IPS DF 4.7 (cell line): ENCODE measurements at regions not wholly inside any gene's neighbourhood (a gene's known extent, or its start where the extent isn't known, plus 50 kb on each side); places are given as distances from the start of the nearest gene placed in this dataset.
"Not testable (repeated sequence)": the region's sequence is repeated elsewhere in the genome, so short reads cannot be mapped to it uniquely, and the experiment has no call there.

Experiments used
- DNase-seq: peaks from one replicate; pipeline ENCODE4 v3.0.0-alpha.2; 2013; ENCODE audit warnings: low spot score; ENCODE audit errors: extremely low read depth

- DNase-seq, result no peak
Measured at GRCh38 chr2:128643221-128644065, 324.8 kb upstream of the HS6ST1 start.

- no peak for DNase-seq
Measured at GRCh38 chr2:128644156-128644555, 325.5 kb upstream of the HS6ST1 start.

- peak; percentile 64 for DNase-seq
Measured at GRCh38 chr2:128644718-128645256, 326.1 kb upstream of the HS6ST1 start.

GRCh38 chr2:128645631-128646030, 327.0 kb upstream of the HS6ST1 start:
- no peak for DNase-seq

- no peak for DNase-seq
Measured at GRCh38 chr2:128646091-128646490, 327.4 kb upstream of the HS6ST1 start.

GRCh38 chr2:128646691-128647090, 328.0 kb upstream of the HS6ST1 start:
- no peak for DNase-seq

GRCh38 chr2:128651000-128651399, 332.3 kb upstream of the HS6ST1 start:
- no peak for DNase-seq

- DNase-seq, result no peak
Measured at GRCh38 chr2:128654408-128654807, 335.7 kb upstream of the HS6ST1 start.

- no peak for DNase-seq
Measured at GRCh38 chr2:128660836-128661235, 342.2 kb upstream of the HS6ST1 start.

- DNase-seq, result no peak
Measured at GRCh38 chr2:128661311-128661710, 342.6 kb upstream of the HS6ST1 start.

GRCh38 chr2:128662051-128662471, 343.4 kb upstream of the HS6ST1 start:
- DNase-seq, result no peak

- DNase-seq, result no peak
Measured at GRCh38 chr2:128663371-128664050, 344.8 kb upstream of the HS6ST1 start.

- DNase-seq, result no peak
Measured at GRCh38 chr2:128664499-128664971, 345.9 kb upstream of the HS6ST1 start.

- DNase-seq, result no peak
Measured at GRCh38 chr2:128665113-128665512, 346.4 kb upstream of the HS6ST1 start.

GRCh38 chr2:128666596-128666995, 347.9 kb upstream of the HS6ST1 start:
- DNase-seq, result no peak

- no peak for DNase-seq
Measured at GRCh38 chr2:128667391-128667790, 348.7 kb upstream of the HS6ST1 start.

GRCh38 chr2:128668946-128669345, 350.3 kb upstream of the HS6ST1 start:
- no peak for DNase-seq

- DNase-seq, result no peak
Measured at GRCh38 chr2:128670066-128670465, 351.4 kb upstream of the HS6ST1 start.

GRCh38 chr2:128671981-128672757, 353.5 kb upstream of the HS6ST1 start:
- not testable (repeated sequence) for DNase-seq

GRCh38 chr2:128679680-128680079, 361.0 kb upstream of the HS6ST1 start:
- not testable (repeated sequence) for DNase-seq

- DNase-seq, result no peak
Measured at GRCh38 chr2:128681507-128681906, 362.8 kb upstream of the HS6ST1 start.
